ENCODE measurements at regions not wholly inside any gene's neighbourhood (a gene's known extent, or its start where the extent isn't known, plus 50 kb on each side); places are given as distances from the start of the nearest gene placed in this dataset.

- Histone ChIP-seq H3K9me3 (ENCODE audit: low read length) (no peaks in the 10 kb centered on the region), H3K27me3 (ENCODE audit: insufficient read depth, low read length) (no peaks in the 10 kb centered on the region), H3K4me3 (ENCODE audit: low read depth, low read length, poor library complexity, severe bottlenecking) (no peak overlapping the region), H3K79me2 (ENCODE audit: insufficient read depth, low read length) (no peaks in the 10 kb centered on the region), H3F3A (ENCODE audit: insufficient read depth, low read length) (no peaks in the 10 kb centered on the region), H3K9me2 (ENCODE audit: low read depth, low read length) (no peaks in the 10 kb centered on the region), H4K20me1 (ENCODE audit: insufficient read depth, low read length) (no peaks in the 10 kb centered on the region), H3K4me1 (ENCODE audit: insufficient read depth, low read length, severe bottlenecking) (no peaks in the 10 kb centered on the region), H3K4me2 (ENCODE audit: low read length) (no peak overlapping the region), H3K36me3 (ENCODE audit: insufficient read depth, low read length) (no peaks in the 10 kb centered on the region), H3K27ac (ENCODE audit: low read depth, low read length, poor library complexity, severe bottlenecking) (no peak overlapping the region), H3K9ac (ENCODE audit: low read length) (no peak overlapping the region), H2AFZ (ENCODE audit: low read length) (no peak overlapping the region)
- TF ChIP-seq EZH2 (IDR thresholded peaks at IDR 0.05; ENCODE audit: borderline replicate concordance, low read length) = no peak
- no peak for TF ChIP-seq CTCF (IDR thresholded peaks at IDR 0.05; ENCODE audit: low read length)
Observed at GRCh38 chr2:19652811-19653210, 249.0 kb downstream of the TTC32 start.

GRCh38 chr2:19651466-19651865 is 250.3 kb downstream of the TTC32 start:
- no peaks in the 10 kb centered on the region for H3K79me2 ChIP-seq (ENCODE audit: insufficient read depth, low read length)
- H3K27me3 ChIP-seq (ENCODE audit: insufficient read depth, low read length) = no peaks in the 10 kb centered on the region; the same call in 1 of the 2 replicates
- H3K9me2 ChIP-seq (ENCODE audit: low read depth, low read length) = no peaks in the 10 kb centered on the region
- H3K9me3 ChIP-seq (ENCODE audit: low read length) = no peaks in the 10 kb centered on the region
- H3K36me3 ChIP-seq (ENCODE audit: insufficient read depth, low read length) = no peaks in the 10 kb centered on the region
- H3F3A ChIP-seq (ENCODE audit: insufficient read depth, low read length) = no peaks in the 10 kb centered on the region
- no peak overlapping the region for H3K27ac ChIP-seq (ENCODE audit: low read depth, low read length, poor library complexity, severe bottlenecking)
- H4K20me1 ChIP-seq (ENCODE audit: insufficient read depth, low read length) = no peaks in the 10 kb centered on the region
- no peak overlapping the region for H3K9ac ChIP-seq (ENCODE audit: low read length)
- no peak overlapping the region for H3K4me2 ChIP-seq (ENCODE audit: low read length)
- no peaks in the 10 kb centered on the region for H3K4me1 ChIP-seq (ENCODE audit: insufficient read depth, low read length, severe bottlenecking)
- no peak overlapping the region for H2AFZ ChIP-seq (ENCODE audit: low read length)
- TF ChIP-seq EZH2 (IDR thresholded peaks at IDR 0.05; ENCODE audit: borderline replicate concordance, low read length) (no peak), CTCF (IDR thresholded peaks at IDR 0.05; ENCODE audit: low read length) (no peak)
- H3K4me3 ChIP-seq (ENCODE audit: low read depth, low read length, poor library complexity, severe bottlenecking) = no peak overlapping the region

- Histone ChIP-seq H3F3A (ENCODE audit: insufficient read depth, low read length) (no peaks in the 10 kb centered on the region), H3K9ac (ENCODE audit: low read length) (no peak overlapping the region), H4K20me1 (ENCODE audit: insufficient read depth, low read length) (no peaks in the 10 kb centered on the region), H3K4me1 (ENCODE audit: insufficient read depth, low read length, severe bottlenecking) (no peaks in the 10 kb centered on the region), H3K9me2 (ENCODE audit: low read depth, low read length) (no peaks in the 10 kb centered on the region), H3K4me3 (ENCODE audit: low read depth, low read length, poor library complexity, severe bottlenecking) (no peak overlapping the region), H3K4me2 (ENCODE audit: low read length) (no peak overlapping the region), H3K9me3 (ENCODE audit: low read length) (no peaks in the 10 kb centered on the region), H2AFZ (ENCODE audit: low read length) (no peak overlapping the region), H3K79me2 (ENCODE audit: insufficient read depth, low read length) (no peaks in the 10 kb centered on the region), H3K27me3 (ENCODE audit: insufficient read depth, low read length) (no peaks in the 10 kb centered on the region; the same call in 1 of the 2 replicates), H3K36me3 (ENCODE audit: insufficient read depth, low read length) (no peaks in the 10 kb centered on the region), H3K27ac (ENCODE audit: low read depth, low read length, poor library complexity, severe bottlenecking) (no peak overlapping the region)
- TF ChIP-seq CTCF (IDR thresholded peaks at IDR 0.05; ENCODE audit: low read length) (no peak), EZH2 (IDR thresholded peaks at IDR 0.05; ENCODE audit: borderline replicate concordance, low read length) (no peak)
Observed at GRCh38 chr2:19649785-19650380, 251.9 kb downstream of the TTC32 start.

All from OCI-LY1 (cell line).